A673 (cell line): ENCODE measurements at regions not wholly inside any gene's neighbourhood (a gene's known extent, or its start where the extent isn't known, plus 50 kb on each side); places are given as distances from the start of the nearest gene placed in this dataset.

Source experiments
- BruUV-seq: library from RNA; stranded (reverse); fragments of 400-500 nt; replicated peaks from 2 replicates; lab custom pipeline; 2021; lab: Mats Ljungman, UMichigan
- CTCF ChIA-PET: fragments of 300-600 bp; sonication (Branson Sonifier 250); formaldehyde crosslinking; loops from one replicate; lab custom pipeline; 2022; ENCODE audit warnings: antibody characterized with exemption; lab: Charles Lee
- POLR2A ChIA-PET: fragments of 300-600 bp; sonication (Branson Sonifier 250); formaldehyde crosslinking; loops from one replicate; lab custom pipeline; 2022; ENCODE audit warnings: antibody characterized with exemption; ENCODE audit not compliant: low non-redundant PET; lab: Charles Lee
- DNase-seq: peaks from one replicate; pipeline ENCODE4 v3.0.0-alpha.2; 2015; ENCODE audit warnings: low spot score
- H3K27ac ChIP-seq: fragments of 200-600 bp; sonication (generic); 2 replicates; pipeline ENCODE4 v1.5.1; 2016; ENCODE audit warnings: mixed run types, low read depth, mild to moderate bottlenecking, mixed read lengths, antibody characterized with exemption, low read length; ENCODE audit not compliant: poor library complexity, severe bottlenecking
- H3K27me3 ChIP-seq: fragments of 200-600 bp; sonication (generic); replicated peaks from 2 replicates; pipeline ENCODE4 v1.6.1; 2017; ENCODE audit warnings: mixed run types, low read depth, mild to moderate bottlenecking, mixed read lengths, antibody characterized with exemption, low read length; ENCODE audit not compliant: insufficient read depth, poor library complexity
- H3K36me3 ChIP-seq: fragments of 200-600 bp; sonication (generic); 2 replicates; pipeline ENCODE4 v1.6.1; 2016; ENCODE audit warnings: mixed run types, mild to moderate bottlenecking, mixed read lengths, antibody characterized with exemption, low read length; ENCODE audit not compliant: insufficient read depth, poor library complexity, severe bottlenecking
- H3K4me1 ChIP-seq: fragments of 200-600 bp; sonication (generic); 2 replicates; pipeline ENCODE4 v1.6.1; 2017; ENCODE audit warnings: mixed run types, mild to moderate bottlenecking, mixed read lengths, antibody characterized with exemption, low read length; ENCODE audit not compliant: insufficient read depth, poor library complexity, severe bottlenecking
- H3K4me3 ChIP-seq: fragments of 200-600 bp; sonication (generic); 2 replicates; pipeline ENCODE4 v1.5.1; 2016; ENCODE audit warnings: low read depth, mixed run types, mild to moderate bottlenecking, mixed read lengths, low read length; ENCODE audit not compliant: poor library complexity, severe bottlenecking
- H3K9me3 ChIP-seq: fragments of 200-600 bp; sonication (generic); 2 replicates; pipeline ENCODE4 v1.6.1; 2016; ENCODE audit warnings: mixed run types, low read depth, mild to moderate bottlenecking, mixed read lengths, antibody characterized with exemption, low read length; ENCODE audit not compliant: poor library complexity, severe bottlenecking
- CTCF ChIP-seq: fragments of 300-800, 200-600 bp; sonication (generic); conservative IDR thresholded peaks from 2 replicates; pipeline ENCODE4 v1.5.1; 2017; ENCODE audit warnings: low read depth, mild to moderate bottlenecking, antibody characterized with exemption, low read length, moderate library complexity, mixed read lengths
- EZH2 ChIP-seq: fragments of 200-600 bp; sonication (generic); IDR thresholded peaks from 2 replicates; pipeline ENCODE4 v1.6.1; 2017; ENCODE audit warnings: borderline replicate concordance, low read depth, mild to moderate bottlenecking, mixed read lengths, antibody characterized with exemption, low read length; ENCODE audit not compliant: poor library complexity, severe bottlenecking
- intact Hi-C: fragments of 100-400 bp; cut with micrococcal nuclease; formaldehyde crosslinking; loops from one replicate; pipeline ENCODE4 v1.10.0; 2022; ENCODE audit not compliant: unreplicated experiment

- TF ChIP-seq EZH2 (no peak), CTCF (no peak)
- H3K9me3 ChIP-seq, result no peaks in the 10 kb centered on the region
- DNase-seq, result no peak
- ChIA-PET CTCF (no interaction called here), POLR2A (no interaction called here)
- H3K27me3 ChIP-seq, result no peaks in the 10 kb centered on the region
- no TSS peak for BruUV-seq
- no peaks in the 10 kb centered on the region for H3K36me3 ChIP-seq
- H3K4me3 ChIP-seq, result no peak overlapping the region
- intact Hi-C loops, result no loop called here
- no peak overlapping the region for H3K27ac ChIP-seq
- no peaks in the 10 kb centered on the region for H3K4me1 ChIP-seq
Observed at GRCh38 chr3:75042941-75043340, 428.5 kb upstream of the CNTN3 start.

- Histone ChIP-seq H3K4me1 (no peaks in the 10 kb centered on the region), H3K4me3 (no peak overlapping the region), H3K27me3 (no peaks in the 10 kb centered on the region), H3K9me3 (no peaks in the 10 kb centered on the region), H3K27ac (no peak overlapping the region), H3K36me3 (no peaks in the 10 kb centered on the region)
- TF ChIP-seq CTCF, result no peak
- no peak for TF ChIP-seq EZH2
- CTCF ChIA-PET, result no interaction called here
- BruUV-seq, result no TSS peak
- DNase-seq, result no peak
- POLR2A ChIA-PET, result no interaction called here
- intact Hi-C loops, result no loop called here
Observed at GRCh38 chr3:75048650-75049049, 434.2 kb upstream of the CNTN3 start.

- Histone ChIP-seq H3K27me3 (no peaks in the 10 kb centered on the region), H3K27ac (no peak overlapping the region), H3K9me3 (no peaks in the 10 kb centered on the region), H3K4me3 (no peak overlapping the region), H3K4me1 (no peaks in the 10 kb centered on the region), H3K36me3 (no peaks in the 10 kb centered on the region)
- intact Hi-C loops, result no loop called here
- ChIA-PET POLR2A (no interaction called here), CTCF (no interaction called here)
- TF ChIP-seq EZH2 (no peak), CTCF (no peak)
- DNase-seq, result no peak
- no TSS peak for BruUV-seq
Observed at GRCh38 chr3:75049533-75049932, 435.1 kb upstream of the CNTN3 start.
